GM21737 (cell line): ENCODE measurements at regions not wholly inside any gene's neighbourhood (a gene's known extent, or its start where the extent isn't known, plus 50 kb on each side); places are given as distances from the start of the nearest gene placed in this dataset.
"Not testable (repeated sequence)": the region's sequence is repeated elsewhere in the genome, so short reads cannot be mapped to it uniquely, and the experiment has no call there.

Experiments used
- ATAC-seq: cut with Tn5 transposase; IDR thresholded peaks from one replicate; pipeline ENCODE4 v1.9.1; 2021; ENCODE audit warnings: mild to moderate bottlenecking, moderate library complexity; ENCODE audit not compliant: unreplicated experiment

- no peak for ATAC-seq
These were observed 95.7 kb upstream of the TSHZ3 start for GRCh38 chr19:31444931-31445330.

GRCh38 chr19:31445406-31445805 lies 96.2 kb upstream of the TSHZ3 start:
- no peak for ATAC-seq

- ATAC-seq, result no peak
These were observed 99.0 kb upstream of the TSHZ3 start for GRCh38 chr19:31448221-31448657.

- ATAC-seq, result no peak
These were observed 100.1 kb upstream of the TSHZ3 start for GRCh38 chr19:31449379-31449778.

GRCh38 chr19:31450696-31451095 lies 101.5 kb upstream of the TSHZ3 start:
- ATAC-seq, result no peak

- no peak for ATAC-seq
These were observed 102.6 kb upstream of the TSHZ3 start for GRCh38 chr19:31451686-31452330.

GRCh38 chr19:31459430-31459829 lies 110.2 kb upstream of the TSHZ3 start:
- ATAC-seq, result no peak

GRCh38 chr19:31461814-31462539 lies 112.7 kb upstream of the TSHZ3 start:
- ATAC-seq, result no peak

- no peak for ATAC-seq
These were observed 121.1 kb upstream of the TSHZ3 start for GRCh38 chr19:31470229-31470939.

GRCh38 chr19:31470952-31471351 lies 121.7 kb upstream of the TSHZ3 start:
- ATAC-seq, result no peak

GRCh38 chr19:31478241-31478640 lies 129.0 kb upstream of the TSHZ3 start:
- no peak for ATAC-seq

- no peak for ATAC-seq
These were observed 134.1 kb upstream of the TSHZ3 start for GRCh38 chr19:31483226-31483857.

GRCh38 chr19:31484858-31485410 lies 135.7 kb upstream of the TSHZ3 start:
- not testable (repeated sequence) for ATAC-seq

GRCh38 chr19:31485472-31485871 lies 136.2 kb upstream of the TSHZ3 start:
- ATAC-seq, result no peak

- no peak for ATAC-seq
These were observed 142.0 kb upstream of the TSHZ3 start for GRCh38 chr19:31491242-31491641.

- no peak for ATAC-seq
These were observed 142.8 kb upstream of the TSHZ3 start for GRCh38 chr19:31492050-31492449.

- no peak for ATAC-seq
These were observed 146.8 kb upstream of the TSHZ3 start for GRCh38 chr19:31496076-31496475.

GRCh38 chr19:31497709-31498108 lies 148.5 kb upstream of the TSHZ3 start:
- no peak for ATAC-seq

- no peak for ATAC-seq
These were observed 149.5 kb upstream of the TSHZ3 start for GRCh38 chr19:31498781-31499180.

- no peak for ATAC-seq
These were observed 150.3 kb upstream of the TSHZ3 start for GRCh38 chr19:31499281-31500196.
